T47D (cell line): ENCODE measurements at regions not wholly inside any gene's neighbourhood (a gene's known extent, or its start where the extent isn't known, plus 50 kb on each side); places are given as distances from the start of the nearest gene placed in this dataset.
"Not testable (repeated sequence)": the region's sequence is repeated elsewhere in the genome, so short reads cannot be mapped to it uniquely, and the experiment has no call there.

Experiments
- DNase-seq, 2 experiments: peaks; one replicate each; pipeline versions ENCODE4 v3.0.0 to v3.0.0-alpha.2; 2011 to 2012; ENCODE audit warnings: low read depth in 1 of 2, low spot score in 1 of 2
- JUND ChIP-seq: IDR thresholded peaks from 2 replicates; pipeline ENCODE4 v1.6.1; 2012; ENCODE audit warnings: low read depth
- in situ Hi-C: cut with HindIII; loops from 2 replicates; pipeline ENCODE4 v1.10.0; 2016; ENCODE audit warnings: low sequenced_read_pairs, low pct_unique_long_range_greater_than_20kb

DNA sequence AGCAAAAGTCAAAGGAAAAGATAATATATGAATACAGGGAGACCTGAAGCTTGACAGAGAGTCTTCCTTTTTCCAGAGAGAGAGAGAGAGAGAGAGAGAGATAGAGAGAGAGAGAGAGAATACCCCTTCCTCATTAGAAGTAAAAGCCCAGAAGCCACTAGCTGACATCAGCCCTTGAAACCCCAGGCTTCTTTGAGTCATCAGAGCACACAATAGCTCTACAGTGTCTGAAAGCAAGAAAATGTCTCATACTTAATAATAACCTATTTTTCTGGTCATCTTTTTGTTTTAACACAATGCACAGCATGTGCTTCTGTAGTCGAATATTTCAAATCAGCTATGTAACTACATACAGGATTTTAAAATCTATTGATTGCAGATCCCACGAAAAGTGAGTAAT is 109.2 kb upstream of the NANOGP8 start:
- no peak for DNase-seq
- in situ Hi-C loops, result no loop called here
- TF ChIP-seq JUND, result no peak

DNA sequence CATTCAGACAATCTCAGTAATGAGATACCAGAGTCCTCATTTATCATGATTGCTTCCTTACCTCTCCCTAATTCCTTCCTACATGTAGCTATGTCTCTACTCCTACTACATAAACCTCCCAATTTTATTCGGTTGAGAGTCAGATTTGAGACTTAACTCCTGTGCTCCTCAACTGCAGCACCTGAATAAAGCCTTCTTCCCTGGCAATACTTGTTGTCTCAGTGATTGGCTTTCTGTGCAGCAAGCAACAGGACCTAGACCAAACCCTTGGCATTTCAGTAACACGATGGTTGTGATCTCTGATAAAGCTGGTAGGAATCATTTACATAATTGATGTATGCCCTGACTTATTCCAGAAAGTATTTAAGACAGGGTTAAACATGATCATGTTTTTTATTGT is 106.7 kb upstream of the NANOGP8 start:
- TF ChIP-seq JUND, result no peak
- in situ Hi-C loops, result no loop called here
- no peak for DNase-seq

DNA sequence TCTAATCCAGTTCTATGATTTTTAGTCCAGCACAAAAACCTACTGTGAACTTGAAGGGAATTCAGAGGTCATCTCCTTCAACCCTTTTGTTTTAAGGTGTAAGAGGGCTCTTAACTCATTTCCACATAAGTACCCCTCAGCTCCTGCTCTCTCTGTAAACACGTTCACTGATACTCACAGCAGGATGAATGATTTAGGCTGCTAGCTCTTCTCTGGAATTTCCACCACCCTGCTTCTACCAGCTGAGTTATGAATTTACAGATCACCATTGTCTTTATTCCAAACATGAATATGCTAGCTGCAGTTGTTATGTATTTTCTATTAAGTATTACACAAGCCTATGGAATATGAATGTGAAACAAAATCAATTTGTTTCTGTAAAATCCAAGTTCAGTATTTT is 101.3 kb upstream of the NANOGP8 start:
- no peak for DNase-seq
- no peak for TF ChIP-seq JUND
- in situ Hi-C loops, result no loop called here

DNA sequence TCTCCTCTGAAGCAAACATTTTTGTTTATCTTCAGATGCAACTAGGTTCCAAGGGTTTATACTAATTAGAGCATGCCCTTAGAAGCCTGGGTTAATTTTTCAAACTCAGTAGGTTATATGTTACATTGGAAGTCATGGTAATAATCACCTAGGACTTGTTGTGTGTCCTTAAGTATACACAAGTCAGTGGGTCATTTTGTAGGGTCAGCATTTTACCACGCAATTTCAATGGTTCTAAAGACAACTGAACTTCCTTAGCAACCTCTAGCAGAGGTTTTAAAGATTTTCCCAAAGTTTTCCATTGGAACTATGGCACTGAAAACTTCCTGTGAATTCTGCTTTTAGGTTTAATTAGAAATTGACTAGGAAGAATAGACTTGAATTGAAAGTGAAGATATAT is 99.6 kb upstream of the NANOGP8 start:
- in situ Hi-C loops, result no loop called here
- no peak for TF ChIP-seq JUND
- DNase-seq, result no peak

DNA sequence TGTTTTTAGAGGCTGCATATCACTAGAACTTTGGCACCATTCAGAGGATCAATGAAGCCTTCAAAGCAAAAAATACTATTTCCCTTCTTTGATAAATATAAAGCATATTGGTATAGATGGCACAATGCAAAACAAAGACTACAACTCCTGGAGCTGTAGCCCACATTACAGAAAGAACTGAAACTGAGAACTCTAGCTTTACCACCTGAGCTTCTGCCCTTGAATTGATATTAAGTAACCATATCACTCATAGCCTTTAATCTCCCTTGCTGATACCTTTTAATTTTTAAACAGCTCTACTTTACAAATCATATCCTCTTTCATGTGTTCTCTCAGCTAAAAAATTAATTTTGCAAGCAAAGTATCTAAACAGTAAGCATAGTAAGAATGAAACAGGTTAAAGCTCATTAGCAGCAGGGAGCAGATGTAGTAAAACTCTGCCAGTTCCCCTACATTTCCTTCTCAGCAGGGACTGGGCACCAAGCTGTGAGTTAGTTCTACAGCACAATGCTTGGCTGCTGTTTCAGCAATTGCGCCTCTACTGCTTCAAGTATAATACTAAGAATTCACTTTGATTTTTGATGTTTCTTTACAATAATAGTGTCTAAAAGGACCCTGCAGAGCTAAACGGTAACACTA is 97.9 kb upstream of the NANOGP8 start:
- no peak for DNase-seq
- in situ Hi-C loops, result no loop called here
- no peak for TF ChIP-seq JUND

DNA sequence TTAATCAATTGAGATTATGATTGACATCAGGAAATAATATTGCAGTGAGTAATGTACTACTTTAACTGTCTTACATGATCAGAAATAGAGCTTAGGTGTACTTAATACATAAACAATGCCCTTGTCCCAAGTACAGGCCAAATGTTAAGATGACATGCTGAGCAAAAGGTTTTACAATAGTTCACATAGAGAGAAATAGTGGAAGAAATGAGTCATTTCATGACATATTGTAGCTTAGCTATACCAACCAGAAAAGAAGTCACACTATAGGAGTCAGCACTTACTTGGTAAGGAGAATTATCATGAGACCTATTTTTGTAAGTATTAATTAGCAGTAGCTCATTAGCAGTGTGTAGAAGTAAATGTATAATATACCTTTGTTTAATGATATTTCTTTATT is 96.4 kb upstream of the NANOGP8 start:
- DNase-seq, result no peak
- in situ Hi-C loops, result no loop called here
- no peak for TF ChIP-seq JUND

DNA sequence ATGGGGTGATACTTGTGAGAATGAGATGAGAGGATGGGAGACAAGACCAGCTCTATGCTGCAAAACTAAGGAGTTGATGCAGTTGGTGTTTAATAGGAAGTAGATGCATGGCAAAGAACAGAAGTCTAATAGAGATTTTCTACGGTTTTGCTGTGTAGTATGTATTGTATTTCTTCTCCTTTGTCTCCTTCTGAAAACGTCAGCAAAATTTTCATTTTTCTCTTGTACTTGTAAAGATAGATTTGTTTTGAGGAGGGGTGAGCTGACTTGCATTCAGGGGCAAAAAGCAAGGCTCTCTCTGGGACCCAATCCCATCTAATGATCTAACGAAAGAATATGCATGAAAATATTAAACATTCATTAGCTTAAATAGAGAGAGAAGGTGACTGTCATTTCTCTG is 94.6 kb upstream of the NANOGP8 start:
- no peak for DNase-seq
- in situ Hi-C loops, result no loop called here
- no peak for TF ChIP-seq JUND

DNA sequence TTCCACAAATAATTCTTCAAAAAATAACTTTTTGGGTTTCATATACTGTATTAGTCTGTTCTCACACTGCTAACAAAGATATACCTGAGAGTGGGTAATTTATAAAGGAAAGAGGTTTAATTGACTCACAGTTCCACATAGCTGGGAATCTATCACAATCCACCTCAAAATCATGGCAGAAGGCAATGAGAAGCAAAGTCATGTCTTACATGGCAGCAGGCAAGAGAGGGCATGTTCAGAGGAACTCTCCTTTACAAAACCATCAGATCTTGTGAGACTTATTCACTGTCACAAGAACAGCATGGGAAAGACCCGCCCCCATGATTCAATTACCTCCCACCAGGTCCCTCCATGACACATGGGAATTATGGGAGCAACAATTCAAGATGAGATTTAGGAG is 93.1 kb upstream of the NANOGP8 start:
- in situ Hi-C loops, DNase-seq: not testable (repeated sequence)

DNA sequence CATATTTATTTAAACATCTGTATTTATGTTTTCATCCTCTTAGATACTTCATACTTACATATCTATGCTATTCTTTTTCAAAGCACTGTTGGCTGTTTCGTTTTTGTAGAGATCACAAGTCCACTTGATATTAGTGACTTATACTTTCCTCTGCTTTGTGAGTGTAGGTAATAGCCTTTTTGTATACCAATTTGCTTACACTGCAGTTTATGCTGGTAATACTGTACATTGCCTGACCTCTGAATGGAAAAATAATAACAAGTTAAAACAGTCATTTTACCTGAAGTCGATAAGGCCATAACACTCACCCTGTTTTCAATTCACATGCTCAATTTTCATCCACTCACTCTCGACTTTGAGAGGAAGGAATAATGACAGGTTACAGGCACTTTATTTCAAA is 89.9 kb upstream of the NANOGP8 start:
- in situ Hi-C loops, result no loop called here
- no peak for DNase-seq
- TF ChIP-seq JUND, result no peak

DNA sequence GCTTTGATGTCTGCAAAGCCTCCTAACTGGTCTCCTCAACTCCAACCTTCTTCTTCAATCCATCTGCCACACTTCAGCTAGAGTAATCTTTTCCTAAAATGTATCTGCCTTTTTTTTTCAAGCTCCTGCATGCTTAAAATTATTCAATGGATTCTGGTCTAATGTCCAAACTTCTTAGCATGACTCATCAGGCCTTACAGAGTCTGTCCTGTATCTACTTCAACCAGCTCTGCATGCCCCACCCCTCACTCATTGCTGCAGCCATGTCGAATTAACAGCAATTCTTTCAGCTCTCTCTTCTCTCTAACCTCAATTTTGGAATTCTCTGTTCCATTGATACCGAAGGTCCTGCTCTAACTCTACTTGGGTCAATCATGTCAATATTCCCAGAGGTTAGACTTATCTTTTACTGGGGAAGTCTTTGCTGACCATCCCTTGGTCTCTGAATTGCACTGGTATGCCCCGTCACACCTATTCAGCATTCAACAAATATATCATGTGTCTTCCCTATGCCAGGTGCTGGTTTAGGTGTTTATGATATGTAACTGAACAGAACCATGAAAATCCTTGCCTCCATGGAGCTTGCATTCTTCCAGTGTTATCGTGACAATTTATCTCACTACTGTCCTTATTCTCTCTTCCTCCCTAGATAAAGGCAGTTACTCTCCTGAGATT is 88.5 kb upstream of the NANOGP8 start:
- TF ChIP-seq JUND, result no peak
- in situ Hi-C loops, result no loop called here
- DNase-seq, result no peak

DNA sequence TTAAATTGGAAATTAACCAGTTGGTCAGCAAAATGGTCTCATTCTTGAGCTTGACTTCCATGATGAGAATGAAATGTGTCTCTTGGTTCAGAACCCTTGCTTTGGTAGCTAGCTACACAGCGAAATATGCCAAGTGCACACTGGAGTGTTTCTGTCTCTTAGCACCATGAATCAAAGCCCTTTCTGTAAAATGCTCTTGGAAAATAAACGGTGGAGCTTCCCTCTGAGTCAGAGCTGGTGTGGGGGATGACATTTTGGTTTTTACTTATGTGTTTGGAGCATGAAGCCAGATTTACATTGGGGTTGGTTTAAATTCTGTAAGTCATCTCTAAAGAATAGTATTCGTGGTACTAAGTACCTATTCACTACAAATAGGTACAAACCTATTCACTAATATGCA is 85.1 kb upstream of the NANOGP8 start:
- TF ChIP-seq JUND, result no peak
- DNase-seq, result no peak
- in situ Hi-C loops, result no loop called here

DNA sequence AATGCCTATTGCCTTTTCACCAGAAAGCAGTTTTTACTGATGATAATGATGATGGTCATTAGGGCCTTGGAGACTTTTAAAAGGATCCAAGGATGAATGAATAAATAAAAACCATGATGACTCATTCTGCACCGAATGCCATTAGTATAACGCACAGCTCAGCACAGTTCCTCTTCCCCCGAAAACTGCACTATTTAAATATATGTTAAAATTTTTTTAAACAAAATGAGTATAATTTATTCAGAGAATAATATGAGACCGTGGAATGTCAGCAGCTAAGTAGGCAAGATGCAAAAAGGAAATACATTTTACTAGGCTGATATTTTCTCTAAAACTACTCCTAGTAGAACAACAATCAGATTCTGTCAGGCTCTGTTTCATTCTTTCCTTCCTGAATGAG is 83.4 kb upstream of the NANOGP8 start:
- no peak for TF ChIP-seq JUND
- no peak for DNase-seq
- in situ Hi-C loops, result no loop called here

DNA sequence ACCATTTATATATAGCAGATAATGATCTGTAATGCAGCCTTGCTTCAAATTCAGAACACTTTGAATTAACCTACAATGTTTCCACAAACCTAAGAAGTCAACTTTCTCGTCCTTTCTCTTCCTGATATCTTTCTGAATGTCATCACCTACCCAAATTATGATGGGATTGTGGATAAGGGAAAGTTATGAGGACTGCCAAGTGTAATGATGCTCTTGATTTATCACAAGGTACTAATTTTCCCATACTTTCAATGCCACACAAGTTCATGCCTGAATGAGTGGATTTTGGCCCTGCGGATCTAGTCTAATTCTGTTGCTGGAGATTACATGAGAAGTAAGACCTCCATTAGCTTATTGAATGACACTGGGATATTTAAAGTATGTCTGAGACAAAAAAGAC is 82.6 kb upstream of the NANOGP8 start:
- TF ChIP-seq JUND, result no peak
- no peak for DNase-seq
- in situ Hi-C loops, result no loop called here
